ENCODE measurements at regions not wholly inside any gene's neighbourhood (a gene's known extent, or its start where the extent isn't known, plus 50 kb on each side); places are given as distances from the start of the nearest gene placed in this dataset.

- Histone ChIP-seq H3K27me3 (no peaks in the 10 kb centered on the region), H3K4me1 (no peaks in the 10 kb centered on the region), H3K27ac (no peak overlapping the region), H3K9me3 (no peaks in the 10 kb centered on the region), H3K36me3 (no peaks in the 10 kb centered on the region), H3K4me3 (no peak overlapping the region)
- TF ChIP-seq POLR2A (IDR thresholded peaks at IDR 0.05): no peak
- no peak for TF ChIP-seq CTCF (IDR thresholded peaks at IDR 0.05)
- DNase-seq: no peak
These were observed 135.6 kb upstream of the COX10 start for GRCh38 chr17:13933441-13934276.

- H3K4me3 ChIP-seq: no peak overlapping the region
- H3K4me1 ChIP-seq: no peaks in the 10 kb centered on the region
- H3K36me3 ChIP-seq: no peaks in the 10 kb centered on the region
- no peak for TF ChIP-seq POLR2A (IDR thresholded peaks at IDR 0.05)
- no peaks in the 10 kb centered on the region for H3K27me3 ChIP-seq
- no peak for DNase-seq
- H3K9me3 ChIP-seq: no peaks in the 10 kb centered on the region
- no peak overlapping the region for H3K27ac ChIP-seq
These were observed 130.1 kb upstream of the COX10 start for GRCh38 chr17:13939222-13939621.

- Histone ChIP-seq H3K4me3 (no peak overlapping the region), H3K9me3 (no peaks in the 10 kb centered on the region)
- TF ChIP-seq POLR2A (IDR thresholded peaks at IDR 0.05) (no peak), CTCF (IDR thresholded peaks at IDR 0.05) (no peak)
These were observed 128.2 kb upstream of the COX10 start for GRCh38 chr17:13940858-13941665.

GRCh38 chr17:13941781-13942180 is 127.5 kb upstream of the COX10 start:
- no peak for TF ChIP-seq CTCF (IDR thresholded peaks at IDR 0.05)
- Histone ChIP-seq H3K27me3 (no peaks in the 10 kb centered on the region), H3K9me3 (no peaks in the 10 kb centered on the region), H3K36me3 (no peaks in the 10 kb centered on the region), H3K4me1 (no peaks in the 10 kb centered on the region), H3K4me3 (no peak overlapping the region), H3K27ac (no peak overlapping the region)
- no peak for DNase-seq

More at GRCh38 chr17:13940858-13941665, 128.2 kb upstream of the COX10 start:
- Histone ChIP-seq H3K27ac (no peak overlapping the region), H3K27me3 (no peaks in the 10 kb centered on the region), H3K4me1 (no peaks in the 10 kb centered on the region), H3K36me3 (no peaks in the 10 kb centered on the region)
- DNase-seq: no peak

GRCh38 chr17:13943909-13944308 is 125.4 kb upstream of the COX10 start:
- no peaks in the 10 kb centered on the region for H3K4me1 ChIP-seq
- TF ChIP-seq CTCF (IDR thresholded peaks at IDR 0.05) (no peak), POLR2A (IDR thresholded peaks at IDR 0.05) (no peak)
- no peak for DNase-seq
- H3K36me3 ChIP-seq: no peaks in the 10 kb centered on the region
- H3K27ac ChIP-seq: no peak overlapping the region
- no peak overlapping the region for H3K4me3 ChIP-seq
- H3K27me3 ChIP-seq: no peaks in the 10 kb centered on the region
- H3K9me3 ChIP-seq: no peaks in the 10 kb centered on the region

- H3K4me1 ChIP-seq: no peaks in the 10 kb centered on the region
- H3K9me3 ChIP-seq: no peaks in the 10 kb centered on the region
- H3K4me3 ChIP-seq: no peak overlapping the region
- H3K27ac ChIP-seq: no peak overlapping the region
- DNase-seq: no peak
- H3K36me3 ChIP-seq: no peaks in the 10 kb centered on the region
- no peak for TF ChIP-seq POLR2A (IDR thresholded peaks at IDR 0.05)
- no peak for TF ChIP-seq CTCF (IDR thresholded peaks at IDR 0.05)
- no peaks in the 10 kb centered on the region for H3K27me3 ChIP-seq
These were observed 121.8 kb upstream of the COX10 start for GRCh38 chr17:13947499-13947898.
